T-helper 2 cell treated with Interferon-gamma antibody and Interleukin-4, amounts not matched to agents 5 μg/mL and 100 μg/mL, for 36 hours (primary cell): ENCODE measurements at regions not wholly inside any gene's neighbourhood (a gene's known extent, or its start where the extent isn't known, plus 50 kb on each side); places are given as distances from the start of the nearest gene placed in this dataset.

Experiments
- DNase-seq: peaks from one replicate; pipeline ENCODE4 v3.0.0; 2021; ENCODE audit warnings: low spot score
- H3K27ac Mint-ChIP-seq: one replicate; pipeline ENCODE4 v1.8.0; 2021; ENCODE audit warnings: mild to moderate bottlenecking, mixed read lengths
- H3K27me3 Mint-ChIP-seq: one replicate; pipeline ENCODE4 v1.8.0; 2021; ENCODE audit warnings: low read depth, mixed read lengths
- H3K36me3 Mint-ChIP-seq: one replicate; pipeline ENCODE4 v1.8.0; 2021; ENCODE audit warnings: low read depth, mixed read lengths
- H3K4me1 Mint-ChIP-seq: one replicate; pipeline ENCODE4 v1.8.0; 2021; ENCODE audit warnings: low read depth, mixed read lengths
- H3K4me3 Mint-ChIP-seq: one replicate; pipeline ENCODE4 v1.8.0; 2022; ENCODE audit warnings: mild to moderate bottlenecking, moderate library complexity, mixed read lengths
- H3K9me3 Mint-ChIP-seq: one replicate; pipeline ENCODE4 v1.8.0; 2021; ENCODE audit warnings: mixed read lengths

- Mint-ChIP-seq H3K27ac (no peak overlapping the region), H3K27me3 (no peaks in the 10 kb centered on the region), H3K36me3 (no peaks in the 10 kb centered on the region), H3K4me1 (no peaks in the 10 kb centered on the region), H3K4me3 (no peak overlapping the region), H3K9me3 (peaks cover 16% of the 10 kb centered on the region)
- DNase-seq, result no peak
Measured at GRCh38 chr18:27428716-27429475, 243.8 kb upstream of the CHST9 start.

- Mint-ChIP-seq H3K9me3 (peaks cover 17% of the 10 kb centered on the region), H3K4me1 (no peaks in the 10 kb centered on the region), H3K27me3 (no peaks in the 10 kb centered on the region), H3K36me3 (no peaks in the 10 kb centered on the region), H3K4me3 (no peak overlapping the region), H3K27ac (no peak overlapping the region)
- DNase-seq, result no peak
Measured at GRCh38 chr18:27428120-27428519, 243.0 kb upstream of the CHST9 start.

DNA sequence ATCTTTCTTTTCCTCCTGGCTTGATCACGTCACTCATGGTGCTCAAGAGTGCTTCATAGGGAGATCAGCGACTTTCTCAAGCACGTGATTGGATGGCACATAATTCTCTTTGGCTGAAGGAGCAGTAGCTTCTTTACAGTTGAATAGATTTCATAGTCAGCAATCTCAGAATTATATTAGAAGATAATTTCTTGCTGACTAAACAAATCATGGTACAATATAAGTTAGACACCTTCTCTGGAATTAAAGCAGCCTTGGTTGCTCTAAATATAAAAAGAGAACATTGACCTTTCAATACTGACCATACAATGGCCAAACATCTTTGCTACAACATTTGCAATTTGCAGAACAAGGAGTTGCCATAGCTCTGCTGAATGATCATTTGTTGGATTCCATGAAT is 238.5 kb upstream of the CHST9 start:
- DNase-seq, result no peak
- no peaks in the 10 kb centered on the region for H3K27me3 Mint-ChIP-seq
- H3K36me3 Mint-ChIP-seq, result no peaks in the 10 kb centered on the region
- H3K4me1 Mint-ChIP-seq, result no peaks in the 10 kb centered on the region
- no peak overlapping the region for H3K27ac Mint-ChIP-seq
- peaks cover 21% of the 10 kb centered on the region for H3K9me3 Mint-ChIP-seq
- no peak overlapping the region for H3K4me3 Mint-ChIP-seq

DNA sequence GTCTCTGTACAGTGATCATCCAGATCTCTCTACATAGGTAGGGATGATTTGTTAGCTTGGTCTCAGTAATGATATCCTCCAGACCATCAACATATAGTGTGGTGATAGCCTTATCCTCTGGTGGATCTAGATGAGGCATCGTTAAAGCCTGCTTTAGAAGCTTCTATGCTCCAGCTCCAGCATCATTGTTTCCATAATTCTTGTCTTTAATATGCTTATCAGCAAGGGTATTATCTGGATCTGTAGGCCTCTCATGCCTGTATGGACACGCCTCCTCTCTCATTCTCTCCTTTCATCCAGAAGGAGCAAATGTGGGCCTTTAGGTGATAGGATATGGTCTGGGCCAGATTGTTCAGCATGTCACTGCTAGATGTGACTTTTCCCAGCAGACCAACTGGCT is 234.5 kb upstream of the CHST9 start:
- no peak for DNase-seq
- H3K36me3 Mint-ChIP-seq, result no peaks in the 10 kb centered on the region
- H3K9me3 Mint-ChIP-seq, result peaks cover 14% of the 10 kb centered on the region
- H3K4me3 Mint-ChIP-seq, result no peak overlapping the region
- no peak overlapping the region for H3K27ac Mint-ChIP-seq
- no peaks in the 10 kb centered on the region for H3K27me3 Mint-ChIP-seq
- H3K4me1 Mint-ChIP-seq, result no peaks in the 10 kb centered on the region

DNA sequence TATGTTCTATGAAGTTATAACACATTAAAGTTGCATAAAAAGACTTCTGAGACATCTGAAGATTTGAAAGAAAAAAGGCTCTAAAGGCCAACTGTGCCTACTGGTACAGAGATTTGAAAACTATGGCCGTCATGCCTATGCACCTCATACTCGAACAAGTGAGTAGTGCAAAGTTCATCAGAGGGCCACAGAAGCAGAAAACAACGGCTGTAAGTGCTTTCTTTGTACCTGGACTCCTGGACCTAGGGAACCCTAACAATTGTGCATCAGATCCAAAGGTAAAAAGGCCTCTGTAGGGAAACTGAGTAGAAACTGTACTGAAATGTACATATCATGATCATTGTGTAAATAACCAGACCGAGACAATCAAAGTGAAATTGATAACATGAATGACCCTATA is 230.4 kb upstream of the CHST9 start:
- Mint-ChIP-seq H3K4me3 (no peak overlapping the region), H3K36me3 (no peaks in the 10 kb centered on the region), H3K4me1 (no peaks in the 10 kb centered on the region), H3K27me3 (no peaks in the 10 kb centered on the region), H3K27ac (no peak overlapping the region), H3K9me3 (peaks cover 2% of the 10 kb centered on the region)
- DNase-seq, result no peak

DNA sequence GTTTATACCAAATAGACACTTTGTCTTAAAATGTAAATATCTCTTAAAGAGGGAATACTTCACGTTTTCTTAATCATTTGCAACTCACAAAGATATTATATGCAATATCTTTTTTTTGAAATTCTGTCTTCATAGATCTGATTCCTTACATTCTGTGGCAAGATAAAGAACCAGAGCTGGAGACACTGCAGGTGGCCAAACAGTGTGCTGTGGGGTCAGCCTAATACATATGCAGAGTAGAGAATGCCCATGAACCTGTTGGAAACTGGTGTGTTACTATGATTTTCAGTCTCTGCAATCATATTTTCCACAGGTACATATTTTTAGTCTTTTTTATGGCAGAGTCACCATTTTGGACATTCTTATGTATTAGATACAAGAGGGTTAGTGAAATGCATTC is 229.6 kb upstream of the CHST9 start:
- H3K4me3 Mint-ChIP-seq, result no peak overlapping the region
- no peaks in the 10 kb centered on the region for H3K4me1 Mint-ChIP-seq
- no peak overlapping the region for H3K27ac Mint-ChIP-seq
- no peaks in the 10 kb centered on the region for H3K27me3 Mint-ChIP-seq
- H3K9me3 Mint-ChIP-seq, result no peaks in the 10 kb centered on the region
- H3K36me3 Mint-ChIP-seq, result no peaks in the 10 kb centered on the region
- no peak for DNase-seq

GRCh38 chr18:27413495-27414401 is 228.6 kb upstream of the CHST9 start:
- no peak overlapping the region for H3K27ac Mint-ChIP-seq
- H3K27me3 Mint-ChIP-seq, result no peaks in the 10 kb centered on the region
- no peaks in the 10 kb centered on the region for H3K4me1 Mint-ChIP-seq
- H3K36me3 Mint-ChIP-seq, result no peaks in the 10 kb centered on the region
- H3K9me3 Mint-ChIP-seq, result no peaks in the 10 kb centered on the region
- DNase-seq, result no peak
- H3K4me3 Mint-ChIP-seq, result no peak overlapping the region

GRCh38 chr18:27412556-27412955 is 227.4 kb upstream of the CHST9 start:
- no peak overlapping the region for H3K27ac Mint-ChIP-seq
- no peaks in the 10 kb centered on the region for H3K9me3 Mint-ChIP-seq
- H3K4me1 Mint-ChIP-seq, result no peaks in the 10 kb centered on the region
- no peaks in the 10 kb centered on the region for H3K27me3 Mint-ChIP-seq
- DNase-seq, result no peak
- no peaks in the 10 kb centered on the region for H3K36me3 Mint-ChIP-seq
- H3K4me3 Mint-ChIP-seq, result no peak overlapping the region

- no peaks in the 10 kb centered on the region for H3K9me3 Mint-ChIP-seq
- no peak overlapping the region for H3K27ac Mint-ChIP-seq
- H3K4me3 Mint-ChIP-seq, result no peak overlapping the region
- H3K27me3 Mint-ChIP-seq, result no peaks in the 10 kb centered on the region
- no peak for DNase-seq
- H3K4me1 Mint-ChIP-seq, result no peaks in the 10 kb centered on the region
- H3K36me3 Mint-ChIP-seq, result no peaks in the 10 kb centered on the region
Measured at GRCh38 chr18:27411911-27412310, 226.8 kb upstream of the CHST9 start.

- no peak for DNase-seq
- H3K36me3 Mint-ChIP-seq, result no peaks in the 10 kb centered on the region
- no peaks in the 10 kb centered on the region for H3K27me3 Mint-ChIP-seq
- H3K4me3 Mint-ChIP-seq, result no peak overlapping the region
- no peaks in the 10 kb centered on the region for H3K4me1 Mint-ChIP-seq
- no peaks in the 10 kb centered on the region for H3K9me3 Mint-ChIP-seq
- no peak overlapping the region for H3K27ac Mint-ChIP-seq
Measured at GRCh38 chr18:27411013-27411412, 225.9 kb upstream of the CHST9 start.

- Mint-ChIP-seq H3K27me3 (no peaks in the 10 kb centered on the region), H3K9me3 (no peaks in the 10 kb centered on the region), H3K4me3 (no peak overlapping the region), H3K36me3 (no peaks in the 10 kb centered on the region), H3K27ac (no peak overlapping the region), H3K4me1 (no peaks in the 10 kb centered on the region)
- DNase-seq, result no peak
Measured at GRCh38 chr18:27404855-27405254, 219.7 kb upstream of the CHST9 start.

DNA sequence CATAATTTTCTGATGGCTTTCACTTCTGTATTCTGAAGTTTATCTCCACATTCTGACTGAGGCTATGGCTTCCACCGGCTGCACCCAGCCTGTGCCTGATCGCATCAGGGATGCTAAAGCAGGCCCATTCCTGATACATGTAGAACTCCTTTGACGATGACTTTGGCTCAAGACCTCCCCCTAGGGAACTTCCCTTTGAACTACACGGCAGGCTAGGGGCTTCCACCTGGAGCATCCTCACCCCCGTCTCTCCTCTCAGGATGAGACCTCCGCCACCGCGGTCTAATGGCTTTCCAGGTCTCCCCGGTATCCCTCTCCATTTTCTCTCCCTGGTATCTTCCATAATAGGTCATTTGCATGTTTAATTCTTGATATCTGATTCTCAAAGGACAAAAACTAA is 214.9 kb upstream of the CHST9 start:
- Mint-ChIP-seq H3K36me3 (no peaks in the 10 kb centered on the region), H3K9me3 (no peaks in the 10 kb centered on the region), H3K4me3 (no peak overlapping the region), H3K27me3 (no peaks in the 10 kb centered on the region), H3K4me1 (no peaks in the 10 kb centered on the region), H3K27ac (no peak overlapping the region)
- no peak for DNase-seq

GRCh38 chr18:27395752-27396151 is 210.6 kb upstream of the CHST9 start:
- Mint-ChIP-seq H3K4me1 (no peaks in the 10 kb centered on the region), H3K27me3 (no peaks in the 10 kb centered on the region), H3K36me3 (no peaks in the 10 kb centered on the region), H3K27ac (no peak overlapping the region), H3K9me3 (no peaks in the 10 kb centered on the region), H3K4me3 (no peak overlapping the region)
- no peak for DNase-seq

DNA sequence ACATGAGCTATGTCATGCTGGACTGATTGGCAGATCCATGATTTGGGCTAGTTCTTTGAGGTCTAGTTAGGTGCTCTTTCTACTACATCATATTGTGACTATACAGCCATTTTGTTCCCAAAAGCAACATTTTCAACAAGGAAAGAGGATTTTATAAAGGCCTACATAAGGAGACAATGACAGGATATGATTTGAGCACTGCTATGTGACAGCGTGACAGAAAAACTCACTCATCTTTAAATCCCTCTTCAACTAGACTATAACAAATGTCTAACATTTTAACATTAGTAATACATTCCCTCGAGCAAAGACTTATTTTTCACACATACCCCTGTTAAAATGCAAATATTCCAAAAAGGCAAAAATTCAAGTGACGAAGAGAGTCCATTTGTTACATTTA is 209.6 kb upstream of the CHST9 start:
- Mint-ChIP-seq H3K27ac (no peak overlapping the region), H3K36me3 (no peaks in the 10 kb centered on the region), H3K9me3 (no peaks in the 10 kb centered on the region), H3K4me1 (no peaks in the 10 kb centered on the region), H3K27me3 (no peaks in the 10 kb centered on the region), H3K4me3 (no peak overlapping the region)
- no peak for DNase-seq
